GM12878 (cell line): ENCODE measurements at regions not wholly inside any gene's neighbourhood (a gene's known extent, or its start where the extent isn't known, plus 50 kb on each side); places are given as distances from the start of the nearest gene placed in this dataset.

Experiments
- BHLHE40 ChIP-seq, 2 experiments: fragments of 450-650 bp in 1 of 2; IDR thresholded peaks; 2 replicates each; pipeline ENCODE4 v1.6.1; 2011 to 2017; ENCODE audit warnings: low read depth in 2 of 2, borderline replicate concordance in 1 of 2, improper control_type of control experiment in 1 of 2, low read length in 1 of 2, mild to moderate bottlenecking in 1 of 2
- BMI1 ChIP-seq: fragments of 450-650 bp; IDR thresholded peaks from 2 replicates; pipeline ENCODE4 v1.6.1; 2016; ENCODE audit warnings: mild to moderate bottlenecking, moderate library complexity, borderline replicate concordance
- CTCF ChIP-seq, 3 experiments: IDR thresholded peaks in 2 of 3; conservative IDR thresholded peaks in 1 of 3; 2 replicates each; pipeline ENCODE4 v1.5.1; 2011; ENCODE audit warnings: low read depth in 3 of 3, low read length in 3 of 3, mild to moderate bottlenecking in 3 of 3, control low read depth in 2 of 3, moderate library complexity in 2 of 3, inconsistent platforms in 1 of 3, mixed read lengths in 1 of 3; ENCODE audit not compliant: control insufficient read depth in 2 of 3, insufficient read depth in 1 of 3; ENCODE audit errors: extremely low read depth in 1 of 3
- HCFC1 ChIP-seq: fragments of 150-350 bp; IDR thresholded peaks from 2 replicates; pipeline ENCODE4 v1.6.1; 2014; ENCODE audit warnings: low read length
- MYC ChIP-seq: IDR thresholded peaks from 2 replicates; pipeline ENCODE4 v1.6.1; 2011; ENCODE audit warnings: mild to moderate bottlenecking, low read length, moderate library complexity, inconsistent platforms; ENCODE audit not compliant: insufficient read depth, insufficient replicate concordance, insufficient read length, severe bottlenecking
- NRF1 ChIP-seq: conservative IDR thresholded peaks from 2 replicates; pipeline ENCODE4 v1.6.1; 2011; ENCODE audit warnings: mild to moderate bottlenecking, low read depth, low read length, improper control_type of control experiment
- POLR2AphosphoS2 ChIP-seq: IDR thresholded peaks from 2 replicates; pipeline ENCODE4 v1.6.1; 2011; ENCODE audit warnings: low read depth, mild to moderate bottlenecking, low read length, improper control_type of control experiment, moderate library complexity
- POLR2AphosphoS5 ChIP-seq: IDR thresholded peaks from 2 replicates; pipeline ENCODE4 v1.6.1; 2011; ENCODE audit warnings: mild to moderate bottlenecking, low read length, inconsistent platforms
- RAD21 ChIP-seq: IDR thresholded peaks from 2 replicates; pipeline ENCODE4 v1.6.1; 2011; ENCODE audit warnings: mild to moderate bottlenecking, low read depth, low read length, moderate library complexity; ENCODE audit not compliant: insufficient read depth
- SIN3A ChIP-seq: IDR thresholded peaks from 2 replicates; pipeline ENCODE4 v1.6.1; 2012; ENCODE audit warnings: low read depth, low read length, improper control_type of control experiment
- SMC3 ChIP-seq: IDR thresholded peaks from 2 replicates; pipeline ENCODE4 v1.6.1; 2011; ENCODE audit warnings: low read length, improper control_type of control experiment, borderline replicate concordance
- SREBF1 ChIP-seq: IDR thresholded peaks from 2 replicates; pipeline ENCODE4 v1.6.1; 2012; ENCODE audit warnings: mild to moderate bottlenecking, low read length
- TCF12 ChIP-seq: IDR thresholded peaks from 2 replicates; pipeline ENCODE4 v1.6.1; 2011; ENCODE audit warnings: low read depth, mild to moderate bottlenecking, low read length
- TCF7 ChIP-seq: IDR thresholded peaks from 2 replicates; pipeline ENCODE4 v1.6.1; 2014; ENCODE audit warnings: antibody characterized with exemption, borderline replicate concordance

- TF ChIP-seq CTCF (IDR thresholded peaks at IDR 0.05 in 2 of 3, conservative IDR thresholded peaks at IDR 0.05 in 1 of 3; ENCODE audit: control insufficient read depth in 2 of 3, extremely low read depth in 1 of 3, insufficient read depth in 1 of 3, low read depth in 3 of 3, low read length in 3 of 3) (no peak), POLR2AphosphoS2 (no peak), BHLHE40 (IDR thresholded peaks at IDR 0.05; ENCODE audit: borderline replicate concordance in 1 of 2, low read depth in 2 of 2, low read length in 1 of 2) (no peak), NRF1 (no peak), SMC3 (no peak), POLR2AphosphoS5 (no peak), TCF7 (no peak), SIN3A (no peak), BMI1 (no peak), SREBF1 (no peak), TCF12 (no peak), HCFC1 (no peak), MYC (no peak), RAD21 (no peak)
These were observed 422.9 kb upstream of the GRM7 start for GRCh38 chr3:6438031-6438430.
